Raji (cell line): ENCODE measurements at regions not wholly inside any gene's neighbourhood (a gene's known extent, or its start where the extent isn't known, plus 50 kb on each side); places are given as distances from the start of the nearest gene placed in this dataset.

Source experiments
- POLR2A ChIP-seq: IDR thresholded peaks from 2 replicates; pipeline ENCODE4 v1.6.1; 2011; ENCODE audit warnings: low read depth, low read length, control low read depth; ENCODE audit not compliant: insufficient read depth

DNA sequence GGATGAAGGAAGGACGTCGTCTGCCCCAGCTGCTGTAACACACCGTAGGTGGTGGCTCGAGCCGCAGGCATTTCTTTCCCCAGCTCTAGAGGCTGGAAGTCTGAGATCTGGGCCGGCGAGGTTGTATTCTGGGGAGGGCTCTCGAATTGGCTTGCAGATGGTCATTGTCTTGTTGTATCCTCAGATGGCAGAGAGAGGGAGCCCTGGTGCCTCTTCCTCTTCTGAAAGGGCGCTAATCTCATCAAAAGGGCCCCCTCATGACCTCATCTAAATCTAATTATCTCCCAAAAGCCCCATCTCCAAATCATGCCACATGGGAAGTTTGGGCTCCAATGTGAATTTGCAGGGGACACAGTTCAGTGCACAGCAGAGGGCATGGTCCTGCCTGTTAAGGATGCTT lies 109.0 kb downstream of the SIK1 start:
- no peak for TF ChIP-seq POLR2A

DNA sequence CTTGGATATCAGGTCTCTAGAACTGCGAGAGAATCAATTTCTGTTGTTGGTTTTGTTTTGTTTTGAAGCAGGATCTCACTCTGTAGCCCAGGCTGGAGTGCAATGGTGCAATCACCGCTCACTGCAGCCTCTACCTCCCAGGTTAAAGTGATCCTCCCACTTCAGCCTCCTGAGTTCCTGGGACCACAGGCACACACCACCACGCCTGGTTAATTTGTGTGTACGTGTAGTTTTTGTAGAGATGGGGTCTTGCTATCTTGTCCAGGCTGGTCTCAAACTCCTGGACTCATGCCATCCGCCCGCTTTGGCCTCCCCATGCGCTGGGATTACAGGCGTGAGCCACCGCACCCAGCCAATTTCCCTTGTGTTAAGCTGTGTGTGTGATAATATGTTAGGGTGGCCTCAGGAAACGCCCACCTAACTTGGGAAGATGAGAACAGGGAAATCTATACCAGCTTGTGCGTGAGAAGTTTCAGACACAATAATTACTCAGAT lies 109.6 kb downstream of the SIK1 start:
- no peak for TF ChIP-seq POLR2A

DNA sequence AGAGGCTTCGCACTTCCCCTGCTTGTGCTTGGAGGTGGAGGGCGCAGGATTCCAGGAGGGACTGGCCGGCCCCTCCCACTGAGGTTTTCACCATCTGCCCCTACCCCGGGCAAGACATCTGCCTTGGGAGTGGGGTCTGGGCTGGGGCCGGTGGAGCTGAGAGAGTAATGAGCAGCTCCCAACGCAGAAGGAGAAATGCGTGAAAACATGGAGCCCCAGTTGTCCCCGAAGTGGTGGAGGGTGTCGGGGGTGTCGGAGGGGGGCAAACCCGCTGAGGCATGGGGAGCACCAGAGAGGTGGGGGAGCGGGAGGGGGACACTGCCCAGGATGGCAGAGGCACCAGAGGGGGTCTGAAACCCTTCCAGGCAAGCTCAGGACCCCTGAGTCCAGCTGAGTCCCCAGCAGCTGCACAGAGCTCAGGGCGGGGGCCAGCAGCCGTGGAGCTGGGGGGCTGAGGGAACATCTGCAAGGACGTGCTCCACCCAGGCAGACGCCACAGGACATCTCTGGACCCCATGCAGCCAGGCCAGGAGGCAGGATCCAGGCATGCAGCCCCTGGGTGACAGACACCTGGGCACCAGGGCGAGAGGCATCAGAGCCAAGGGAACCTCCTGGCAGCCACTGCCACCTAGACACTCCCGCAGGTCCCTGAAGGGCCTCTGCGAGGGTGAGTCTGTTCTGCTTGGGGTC lies 110.6 kb downstream of the SIK1 start:
- no peak for TF ChIP-seq POLR2A

GRCh38 chr21:43315244-43316137 lies 111.4 kb downstream of the SIK1 start:
- no peak for TF ChIP-seq POLR2A

DNA sequence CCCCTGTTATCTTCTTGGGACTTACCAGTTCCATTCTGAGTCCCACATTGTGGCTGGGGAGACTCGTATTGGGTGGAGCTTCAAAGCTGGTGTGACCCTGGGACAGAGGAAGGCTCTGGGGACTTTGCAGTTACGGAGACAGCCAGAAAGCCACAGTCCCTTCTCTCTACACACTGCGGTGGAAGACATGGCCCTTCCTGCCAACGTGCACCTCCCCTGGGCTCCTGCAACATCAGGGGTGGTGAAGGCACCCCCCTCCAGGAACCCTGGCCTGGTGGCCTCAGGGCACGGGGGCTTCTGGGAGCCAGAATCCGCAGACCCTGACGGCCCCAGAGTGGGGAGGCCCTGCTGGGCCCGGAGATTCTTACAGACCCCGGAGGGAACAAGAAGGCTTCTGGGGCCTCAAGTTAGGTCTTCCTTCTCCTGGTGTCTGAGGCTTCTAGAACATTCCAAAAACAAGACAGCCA lies 113.0 kb downstream of the SIK1 start:
- no peak for TF ChIP-seq POLR2A

DNA sequence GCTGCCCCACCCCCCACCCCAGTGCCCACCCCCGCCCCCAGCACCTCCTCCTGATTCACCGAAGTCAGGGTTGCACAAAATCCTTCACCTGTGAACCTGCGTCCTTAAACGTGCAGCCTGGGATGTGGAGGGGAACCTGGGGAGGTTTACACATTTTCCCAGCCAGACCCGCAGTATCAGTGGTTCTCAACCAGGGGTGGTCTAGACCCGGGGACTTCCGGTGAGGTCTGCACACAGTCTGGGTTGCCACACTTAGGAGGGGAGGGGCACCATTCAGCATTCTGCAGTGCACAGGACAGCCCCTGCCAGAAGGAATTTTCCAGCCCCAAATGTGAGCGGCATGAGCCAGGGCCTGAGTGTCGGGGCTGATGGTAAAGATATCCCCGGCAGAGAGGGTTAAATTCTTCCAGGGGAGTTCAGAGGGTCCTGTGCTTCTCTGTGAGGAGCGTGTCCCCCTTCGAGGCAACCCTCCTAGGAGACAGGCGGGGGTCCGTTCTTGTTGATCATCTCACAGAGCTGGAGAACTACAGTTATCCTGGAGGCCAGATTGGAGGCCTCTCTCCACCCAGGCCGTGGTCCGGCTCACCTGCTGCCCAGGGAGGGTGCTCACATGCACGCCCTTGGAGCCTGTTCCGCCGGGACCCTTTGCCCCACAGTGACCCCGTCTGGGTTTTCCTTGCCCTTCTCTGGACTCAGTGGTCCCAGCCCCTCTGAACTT lies 113.6 kb downstream of the SIK1 start:
- no peak for TF ChIP-seq POLR2A

- no peak for TF ChIP-seq POLR2A
These were observed 114.2 kb downstream of the SIK1 start for GRCh38 chr21:43312751-43313169.

DNA sequence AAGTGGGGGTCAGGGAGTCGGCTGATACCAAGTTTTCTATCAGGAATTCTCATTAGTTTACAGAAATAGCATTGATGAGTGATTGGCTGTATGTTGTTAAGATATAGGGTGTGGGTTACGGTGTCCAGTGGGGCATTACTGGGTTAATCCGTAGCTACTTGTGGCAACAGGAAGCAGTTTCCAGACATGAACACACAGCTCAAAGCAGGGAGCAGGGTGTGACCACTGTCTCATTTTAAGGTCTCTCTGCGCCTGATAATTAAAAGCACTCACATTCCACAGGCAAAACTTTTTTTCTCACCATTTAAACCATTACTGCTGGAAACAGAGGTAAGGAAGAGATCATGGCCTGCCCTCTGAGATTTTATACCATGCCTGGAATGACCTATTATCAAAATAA lies 114.9 kb downstream of the SIK1 start:
- TF ChIP-seq POLR2A = no peak

- TF ChIP-seq POLR2A = no peak
These were observed 115.6 kb downstream of the SIK1 start for GRCh38 chr21:43311301-43311817.

DNA sequence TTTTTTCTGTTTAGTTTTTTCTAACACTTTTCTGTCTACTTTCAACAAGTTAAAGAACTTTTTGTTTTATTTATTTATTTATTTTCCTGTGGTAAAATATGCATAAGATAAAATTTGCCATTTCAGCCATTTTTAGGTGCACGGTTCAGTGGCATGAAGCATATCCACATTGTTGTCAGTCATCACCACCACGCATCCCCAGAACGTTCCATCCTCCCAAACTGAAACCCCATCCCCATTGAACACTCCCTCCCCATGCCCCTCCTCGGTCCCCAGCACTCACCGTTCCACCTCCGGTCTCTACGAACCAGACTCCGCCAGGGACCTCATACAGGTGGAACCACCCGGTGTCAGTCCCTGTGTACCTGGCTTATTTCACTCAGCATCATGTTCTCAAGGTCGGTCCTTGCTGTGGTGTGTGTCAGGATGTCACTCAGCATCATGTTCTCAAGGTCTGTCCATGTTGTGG lies 118.1 kb downstream of the SIK1 start:
- no peak for TF ChIP-seq POLR2A

- no peak for TF ChIP-seq POLR2A
These were observed 118.7 kb downstream of the SIK1 start for GRCh38 chr21:43308101-43308814.

- no peak for TF ChIP-seq POLR2A
These were observed 119.3 kb downstream of the SIK1 start for GRCh38 chr21:43307677-43308070.

DNA sequence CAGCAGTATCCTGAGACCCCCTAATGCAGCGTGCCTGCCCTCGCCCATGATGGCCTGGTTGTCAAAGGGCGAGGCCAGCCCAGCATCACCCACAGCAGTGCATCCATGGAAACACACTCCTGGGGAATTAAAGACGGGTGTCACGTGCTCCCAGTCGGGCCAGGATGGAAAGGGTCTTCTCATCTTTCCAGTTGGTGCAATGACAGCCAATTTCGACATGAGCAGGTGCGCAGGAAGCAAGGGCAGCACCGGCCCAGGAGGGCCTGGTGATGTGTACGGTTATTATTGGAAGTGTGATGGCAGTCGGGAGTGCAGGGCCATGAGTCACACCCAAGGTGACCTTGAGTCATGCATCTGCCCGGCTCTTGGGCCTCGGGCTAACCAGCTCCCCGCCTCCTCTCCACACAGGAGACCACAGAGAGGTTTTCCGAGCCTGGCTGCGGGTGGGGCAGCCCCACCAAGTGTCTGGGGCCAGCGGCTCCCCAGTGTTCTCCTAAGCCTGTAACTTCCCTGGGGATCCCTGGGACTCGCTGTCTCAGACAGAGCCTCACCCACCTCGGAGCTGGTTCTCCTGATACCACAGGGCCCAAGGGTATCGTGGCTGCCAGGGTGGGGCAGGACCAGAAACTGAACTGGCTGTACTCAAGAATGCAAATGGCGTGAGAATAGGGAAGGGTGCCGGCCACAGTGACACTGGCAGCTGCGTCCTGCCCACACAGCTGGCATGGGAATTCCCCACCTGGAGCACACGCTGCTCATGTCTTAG lies 119.8 kb downstream of the SIK1 start:
- TF ChIP-seq POLR2A = no peak

GRCh38 chr21:43306391-43306790 lies 120.5 kb downstream of the SIK1 start:
- no peak for TF ChIP-seq POLR2A

DNA sequence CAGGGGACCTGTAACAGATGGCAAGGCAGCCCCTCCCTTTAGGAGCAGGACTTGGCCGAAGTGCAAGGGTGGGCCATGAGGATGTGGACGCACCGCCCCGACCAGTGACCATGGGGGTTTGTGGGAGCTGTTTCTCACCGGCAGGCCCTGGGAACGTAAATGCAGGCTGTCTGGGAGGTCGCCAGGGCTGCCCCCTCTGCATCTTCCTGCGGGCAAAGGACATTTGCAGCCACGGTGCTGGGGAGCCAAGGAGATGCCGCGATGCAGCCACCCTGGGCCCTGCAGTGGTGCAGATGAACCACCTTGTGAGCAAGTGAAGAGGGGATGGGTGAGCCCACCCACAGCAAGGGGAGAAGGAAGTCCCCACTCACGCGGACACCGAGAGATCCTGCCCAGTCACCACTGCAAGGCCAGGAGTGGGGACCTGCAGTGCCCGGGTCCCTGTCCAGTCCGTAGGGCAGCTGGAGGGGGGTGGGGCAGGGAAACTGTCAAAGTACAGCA lies 121.1 kb downstream of the SIK1 start:
- TF ChIP-seq POLR2A = no peak
